Caco-2 (cell line): ENCODE measurements at regions not wholly inside any gene's neighbourhood (a gene's known extent, or its start where the extent isn't known, plus 50 kb on each side); places are given as distances from the start of the nearest gene placed in this dataset.

Experiments
- BruUV-seq: library from RNA; stranded (reverse); fragments of 400-500 nt; replicated peaks from 2 replicates; lab custom pipeline; 2021; lab: Mats Ljungman, UMichigan
- CTCF ChIA-PET: fragments of 300-600 bp; sonication (Branson Sonifier 250); formaldehyde crosslinking; loops from one replicate; lab custom pipeline; 2022; ENCODE audit warnings: antibody characterized with exemption; lab: Charles Lee
- POLR2A ChIA-PET: fragments of 300-600 bp; sonication (Branson Sonifier 250); formaldehyde crosslinking; loops from one replicate; lab custom pipeline; 2022; ENCODE audit warnings: antibody characterized with exemption; lab: Charles Lee
- DNase-seq, 2 experiments: peaks; one replicate each; pipeline versions ENCODE4 v3.0.0 to v3.0.0-alpha.2; 2020 to 2022
- H3K27me3 ChIP-seq: replicated peaks from 2 replicates; pipeline ENCODE4 v1.6.0; 2011; ENCODE audit warnings: low read length; ENCODE audit not compliant: control insufficient read depth, insufficient read depth
- H3K36me3 ChIP-seq: 2 replicates; pipeline ENCODE4 v1.5.1; 2011; ENCODE audit warnings: low read length; ENCODE audit not compliant: control insufficient read depth, insufficient read depth
- H3K4me1 ChIP-seq: fragments of 250-450 bp; sonication (Bioruptor Pico); 2 replicates; pipeline ENCODE4 v1.5.1; 2020; ENCODE audit warnings: mild to moderate bottlenecking
- H3K4me3 ChIP-seq: 2 replicates; pipeline ENCODE4 v1.5.1; 2011; ENCODE audit warnings: low read depth, mild to moderate bottlenecking, control low read depth, low read length
- H3K9me3 ChIP-seq: fragments of 250-450 bp; sonication (Bioruptor Pico); 2 replicates; pipeline ENCODE4 v1.5.1; 2020; ENCODE audit warnings: mild to moderate bottlenecking, moderate library complexity
- H3K27ac Mint-ChIP-seq: one replicate; pipeline ENCODE4 v1.8.0; 2022; ENCODE audit warnings: mixed read lengths; ENCODE audit not compliant: unreplicated experiment
- H3K27me3 Mint-ChIP-seq: one replicate; pipeline ENCODE4 v1.8.0; 2022; ENCODE audit warnings: mixed read lengths; ENCODE audit not compliant: insufficient read depth, unreplicated experiment
- H3K36me3 Mint-ChIP-seq: one replicate; pipeline ENCODE4 v1.8.0; 2022; ENCODE audit warnings: mild to moderate bottlenecking, mixed read lengths; ENCODE audit not compliant: insufficient read depth, unreplicated experiment
- H3K4me1 Mint-ChIP-seq: one replicate; pipeline ENCODE4 v1.8.0; 2022; ENCODE audit warnings: low read depth, mixed read lengths; ENCODE audit not compliant: unreplicated experiment
- H3K4me3 Mint-ChIP-seq: one replicate; pipeline ENCODE4 v1.8.0; 2022; ENCODE audit warnings: mild to moderate bottlenecking, moderate library complexity, mixed read lengths; ENCODE audit not compliant: unreplicated experiment
- H3K9me3 Mint-ChIP-seq: one replicate; pipeline ENCODE4 v1.8.0; 2022; ENCODE audit warnings: mixed read lengths; ENCODE audit not compliant: unreplicated experiment
- intact Hi-C: fragments of 100-400 bp; cut with micrococcal nuclease; formaldehyde crosslinking; loops from one replicate; pipeline ENCODE4 v1.10.0; 2022; ENCODE audit not compliant: unreplicated experiment
- TF ChIP-seq, protein P1 (sequence below), 2 experiments: fragments of 200-600 bp in 1 of 2; IDR thresholded peaks; 1 replicate in 1 of 2; 2 replicates in 1 of 2; pipeline versions ENCODE4 v1.5.1 to v1.8.0; 2011 to 2022; ENCODE audit warnings: antibody characterized with exemption in 1 of 2, control low read depth in 1 of 2, inconsistent platforms in 1 of 2, low read depth in 1 of 2, low read length in 1 of 2, mild to moderate bottlenecking in 1 of 2, moderate library complexity in 1 of 2; ENCODE audit not compliant: insufficient read depth in 1 of 2, severe bottlenecking in 1 of 2, unreplicated experiment in 1 of 2

DNA sequence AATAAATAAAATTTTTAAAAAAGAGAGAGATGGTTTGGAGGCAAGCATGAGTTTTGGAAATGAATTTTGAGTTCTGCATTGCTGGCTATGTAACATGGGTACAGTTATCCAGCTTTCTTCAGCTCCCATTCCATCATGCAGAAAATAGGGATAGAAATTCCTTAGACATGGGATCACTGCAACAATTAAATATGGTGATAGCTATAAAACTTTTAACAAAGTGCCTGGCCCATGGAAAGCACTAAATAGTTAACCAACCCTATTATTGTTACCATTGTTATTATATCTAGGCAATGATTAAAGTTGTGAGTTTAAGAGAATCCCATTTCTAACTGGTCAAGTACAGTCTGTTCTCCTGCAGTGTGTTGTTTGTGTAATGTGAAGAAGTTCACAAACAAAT is 115.4 kb upstream of the GAS1 start:
- BruUV-seq = no TSS peak
- ChIA-PET POLR2A (no interaction called here), CTCF (no interaction called here)
- intact Hi-C loops = no loop called here
- Histone ChIP-seq H3K4me1 (no peaks in the 10 kb centered on the region), H3K36me3 (no peaks in the 10 kb centered on the region), H3K27me3 (no peaks in the 10 kb centered on the region), H3K9me3 (no peaks in the 10 kb centered on the region), H3K4me3 (no peak overlapping the region)
- TF ChIP-seq, protein P1, sequence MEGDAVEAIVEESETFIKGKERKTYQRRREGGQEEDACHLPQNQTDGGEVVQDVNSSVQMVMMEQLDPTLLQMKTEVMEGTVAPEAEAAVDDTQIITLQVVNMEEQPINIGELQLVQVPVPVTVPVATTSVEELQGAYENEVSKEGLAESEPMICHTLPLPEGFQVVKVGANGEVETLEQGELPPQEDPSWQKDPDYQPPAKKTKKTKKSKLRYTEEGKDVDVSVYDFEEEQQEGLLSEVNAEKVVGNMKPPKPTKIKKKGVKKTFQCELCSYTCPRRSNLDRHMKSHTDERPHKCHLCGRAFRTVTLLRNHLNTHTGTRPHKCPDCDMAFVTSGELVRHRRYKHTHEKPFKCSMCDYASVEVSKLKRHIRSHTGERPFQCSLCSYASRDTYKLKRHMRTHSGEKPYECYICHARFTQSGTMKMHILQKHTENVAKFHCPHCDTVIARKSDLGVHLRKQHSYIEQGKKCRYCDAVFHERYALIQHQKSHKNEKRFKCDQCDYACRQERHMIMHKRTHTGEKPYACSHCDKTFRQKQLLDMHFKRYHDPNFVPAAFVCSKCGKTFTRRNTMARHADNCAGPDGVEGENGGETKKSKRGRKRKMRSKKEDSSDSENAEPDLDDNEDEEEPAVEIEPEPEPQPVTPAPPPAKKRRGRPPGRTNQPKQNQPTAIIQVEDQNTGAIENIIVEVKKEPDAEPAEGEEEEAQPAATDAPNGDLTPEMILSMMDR (IDR thresholded peaks at IDR 0.05; ENCODE audit: insufficient read depth in 1 of 2, low read depth in 1 of 2, low read length in 1 of 2, severe bottlenecking in 1 of 2, unreplicated experiment in 1 of 2) = no peak
- H3K9me3 Mint-ChIP-seq = no peaks in the 10 kb centered on the region
- no peak overlapping the region for H3K4me3 Mint-ChIP-seq
- H3K27me3 Mint-ChIP-seq = peaks cover 5% of the 10 kb centered on the region
- no peak for DNase-seq
- no peaks in the 10 kb centered on the region for H3K36me3 Mint-ChIP-seq
- no peak overlapping the region for H3K27ac Mint-ChIP-seq
- H3K4me1 Mint-ChIP-seq = no peaks in the 10 kb centered on the region

DNA sequence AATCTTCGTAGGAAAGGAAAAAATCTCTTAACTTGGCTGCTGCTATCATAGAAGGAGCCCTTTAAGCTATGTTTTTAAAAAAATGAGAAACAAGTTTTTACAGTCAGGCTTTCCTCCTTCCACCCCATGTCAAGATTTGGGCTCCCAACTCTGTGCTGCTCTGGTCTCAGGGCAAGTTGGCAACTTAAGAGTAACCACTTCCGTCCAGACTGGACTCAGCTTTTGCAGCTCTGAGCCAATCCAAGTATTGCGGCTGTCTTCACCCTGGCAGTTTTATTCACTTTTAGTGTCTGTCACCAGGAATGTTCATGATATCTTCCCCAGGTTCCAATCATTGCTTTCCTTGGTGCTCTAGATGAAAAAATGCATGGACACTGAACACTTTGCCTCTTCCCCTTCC is 115.9 kb upstream of the GAS1 start:
- H3K27me3 Mint-ChIP-seq = peaks cover 5% of the 10 kb centered on the region
- H3K36me3 Mint-ChIP-seq = no peaks in the 10 kb centered on the region
- TF ChIP-seq, protein P1 (IDR thresholded peaks at IDR 0.05; ENCODE audit: insufficient read depth in 1 of 2, low read depth in 1 of 2, low read length in 1 of 2, severe bottlenecking in 1 of 2, unreplicated experiment in 1 of 2) = no peak
- POLR2A ChIA-PET = no interaction called here
- H3K4me1 ChIP-seq = no peaks in the 10 kb centered on the region
- H3K4me1 Mint-ChIP-seq = no peaks in the 10 kb centered on the region
- no peak overlapping the region for H3K4me3 Mint-ChIP-seq
- intact Hi-C loops = no loop called here
- H3K27ac Mint-ChIP-seq = no peak overlapping the region
- no peaks in the 10 kb centered on the region for H3K9me3 Mint-ChIP-seq
- no peak for DNase-seq
- no peaks in the 10 kb centered on the region for H3K36me3 ChIP-seq
- H3K27me3 ChIP-seq = no peaks in the 10 kb centered on the region
- H3K4me3 ChIP-seq = no peak overlapping the region
- CTCF ChIA-PET = no interaction called here
- H3K9me3 ChIP-seq = no peaks in the 10 kb centered on the region
- no TSS peak for BruUV-seq

DNA sequence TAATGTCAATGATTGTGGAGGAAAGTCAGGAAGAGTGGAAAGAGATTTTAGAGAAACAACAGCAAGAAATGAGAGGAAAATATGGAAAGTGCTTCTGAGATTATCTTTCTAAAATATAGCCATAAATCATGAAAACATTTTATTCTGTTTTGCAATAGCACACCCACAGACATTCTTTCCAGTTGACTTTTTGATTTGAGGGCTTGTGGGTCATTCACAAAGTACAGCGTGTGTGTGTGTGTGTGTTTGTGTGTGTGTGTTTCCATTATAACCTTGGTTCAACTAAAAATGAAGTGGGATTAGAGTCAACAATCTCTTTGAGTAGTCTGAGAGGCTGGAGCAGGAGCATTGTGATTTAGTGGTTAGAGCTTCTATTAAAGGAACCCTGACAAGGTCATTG is 116.6 kb upstream of the GAS1 start:
- H3K27me3 ChIP-seq = no peaks in the 10 kb centered on the region
- H3K4me3 ChIP-seq = no peak overlapping the region
- TF ChIP-seq, protein P1 (IDR thresholded peaks at IDR 0.05; ENCODE audit: insufficient read depth in 1 of 2, low read depth in 1 of 2, low read length in 1 of 2, severe bottlenecking in 1 of 2, unreplicated experiment in 1 of 2) = no peak
- peaks cover 5% of the 10 kb centered on the region for H3K27me3 Mint-ChIP-seq
- H3K36me3 Mint-ChIP-seq = no peaks in the 10 kb centered on the region
- intact Hi-C loops = no loop called here
- no peak for DNase-seq
- H3K9me3 Mint-ChIP-seq = no peaks in the 10 kb centered on the region
- ChIA-PET POLR2A (no interaction called here), CTCF (no interaction called here)
- H3K36me3 ChIP-seq = no peaks in the 10 kb centered on the region
- BruUV-seq = no TSS peak
- no peaks in the 10 kb centered on the region for H3K4me1 ChIP-seq
- no peak overlapping the region for H3K4me3 Mint-ChIP-seq
- no peaks in the 10 kb centered on the region for H3K4me1 Mint-ChIP-seq
- H3K9me3 ChIP-seq = no peaks in the 10 kb centered on the region
- H3K27ac Mint-ChIP-seq = no peak overlapping the region
